HepG2 (cell line): ENCODE measurements at regions not wholly inside any gene's neighbourhood (a gene's known extent, or its start where the extent isn't known, plus 50 kb on each side); places are given as distances from the start of the nearest gene placed in this dataset.

Source experiments
- ATAC-seq: fragments of 200-7000 bp; cut with Tn5 transposase; 3 replicates; pipeline ENCODE4 v1.9.1; 2020; ENCODE audit warnings: mild to moderate bottlenecking, moderate library complexity
- BruUV-seq: library from RNA; stranded (reverse); fragments of 400-500 nt; replicated peaks from 2 replicates; lab custom pipeline; 2021; lab: Mats Ljungman, UMichigan
- CTCF ChIA-PET: fragments of 300-600 bp; formaldehyde crosslinking; extraction: SDS; loops from one replicate; lab custom pipeline; 2021; ENCODE audit warnings: low total read pairs, inconsistent platforms, low intra/inter-chr PET ratio; lab: Yijun Ruan, JAX
- POLR2A ChIA-PET: fragments of 350-600 bp; sonication (Branson Sonifier 250); formaldehyde crosslinking; loops from one replicate; lab custom pipeline; 2020; ENCODE audit warnings: antibody characterized with exemption, inconsistent platforms; lab: Yijun Ruan, JAX
- DNase-seq: peaks from one replicate; pipeline ENCODE4 v3.0.0-alpha.2; 2015; ENCODE audit warnings: low spot score
- FAIRE-seq: peaks from 3 replicates; lab custom pipeline; 2011; peaks lifted over from hg19 to GRCh38; lab: Jason Lieb, UNC
- H2AFZ ChIP-seq: one replicate; pipeline ENCODE4 v1.6.1; 2011; ENCODE audit warnings: low read length, inconsistent platforms
- H3K27ac ChIP-seq: fragments of 300-600 bp; 3 replicates; pipeline ENCODE4 v1.8.0; 2011; ENCODE audit warnings: mixed run types, mild to moderate bottlenecking, mixed read lengths, low read length, inconsistent platforms; ENCODE audit not compliant: insufficient read depth; ENCODE audit errors: extremely low read length
- H3K27me3 ChIP-seq, 2 experiments: fragments of 200-600 bp in 1 of 2; 2 replicates in 1 of 2; 3 replicates in 1 of 2; pipeline versions ENCODE4 v1.6.0 to v1.8.0; 2011; ENCODE audit warnings: low read length in 2 of 2, mild to moderate bottlenecking in 2 of 2, moderate library complexity in 2 of 2, inconsistent platforms in 1 of 2; ENCODE audit not compliant: insufficient read depth in 2 of 2, control insufficient read depth in 1 of 2
- H3K36me3 ChIP-seq, 2 experiments: fragments of 200-600 bp in 1 of 2; replicated peaks in 1 of 2; 2 replicates in 1 of 2; 3 replicates in 1 of 2; pipeline versions ENCODE4 v1.5.1 to v1.8.0; 2011; ENCODE audit warnings: low read length in 2 of 2, inconsistent platforms in 1 of 2; ENCODE audit not compliant: insufficient read depth in 2 of 2, control insufficient read depth in 1 of 2
- H3K4me1 ChIP-seq: 2 replicates; pipeline ENCODE4 v1.5.1; 2012; ENCODE audit warnings: low read length, inconsistent platforms; ENCODE audit not compliant: insufficient read depth
- H3K4me2 ChIP-seq: 2 replicates; pipeline ENCODE4 v1.6.0; 2011; ENCODE audit warnings: low read depth, low read length, inconsistent platforms
- H3K4me3 ChIP-seq, 3 experiments: fragments of 200-600 bp in 1 of 3; sonication (generic), shearing (Covaris generic) in 1 of 3; replicated peaks in 1 of 3; 2 replicates each; pipeline ENCODE4 v1.5.1; 2011 to 2016; ENCODE audit warnings: low read length in 3 of 3, inconsistent platforms in 2 of 3, low read depth in 2 of 3, mild to moderate bottlenecking in 2 of 3, control low read depth in 1 of 3, mixed read lengths in 1 of 3; ENCODE audit not compliant: insufficient read depth in 1 of 3
- H3K79me2 ChIP-seq: one replicate; pipeline ENCODE4 v1.6.1; 2011; ENCODE audit warnings: low read length, inconsistent platforms; ENCODE audit not compliant: insufficient read depth
- H3K9ac ChIP-seq: 2 replicates; pipeline ENCODE4 v1.6.0; 2011; ENCODE audit warnings: mild to moderate bottlenecking, low read depth, low read length, inconsistent platforms; ENCODE audit not compliant: insufficient read depth
- H3K9me3 ChIP-seq: 2 replicates; pipeline ENCODE4 v1.5.1; 2012; ENCODE audit warnings: mild to moderate bottlenecking, low read length
- H4K20me1 ChIP-seq: 2 replicates; pipeline ENCODE4 v1.6.0; 2011; ENCODE audit warnings: inconsistent platforms, mild to moderate bottlenecking, low read length, moderate library complexity; ENCODE audit not compliant: insufficient read depth
- ASH2L ChIP-seq: fragments of 300-600, 200-600 bp; sonication (generic); IDR thresholded peaks from 2 replicates; pipeline ENCODE4 v1.7.0; 2017; ENCODE audit warnings: low read depth, mild to moderate bottlenecking, moderate library complexity, mixed read lengths, low read length; ENCODE audit not compliant: insufficient read length
- FOXA3 ChIP-seq: IDR thresholded peaks from 2 replicates; pipeline ENCODE4 v1.6.1; 2016; ENCODE audit warnings: missing genetic modification reagents, missing compliant biosample characterization
- HNF4A ChIP-seq: sonication (generic); formaldehyde crosslinking; IDR thresholded peaks from 2 replicates; pipeline ENCODE4 v1.4.0; 2020; ENCODE audit warnings: missing genetic modification reagents
- MIER3 ChIP-seq: IDR thresholded peaks from 2 replicates; pipeline ENCODE4 v1.6.1; 2016; ENCODE audit warnings: missing compliant biosample characterization, borderline replicate concordance
- NCOA2 ChIP-seq: sonication (generic); formaldehyde crosslinking; IDR thresholded peaks from 2 replicates; pipeline ENCODE4 v1.8.0; 2022; ENCODE audit warnings: inconsistent platforms
- PAX8 ChIP-seq: sonication (generic); formaldehyde crosslinking; IDR thresholded peaks from 2 replicates; pipeline ENCODE4 v1.8.0; 2022; ENCODE audit warnings: mild to moderate bottlenecking, missing genetic modification reagents, borderline replicate concordance
- TEAD3 ChIP-seq: optimal IDR thresholded peaks from 2 replicates; pipeline ENCODE3; 2016; ENCODE audit warnings: borderline replicate concordance
- ZBTB38 ChIP-seq: sonication (generic); formaldehyde crosslinking; IDR thresholded peaks from 2 replicates; pipeline ENCODE4 v1.5.1; 2020; ENCODE audit warnings: mild to moderate bottlenecking, missing genetic modification reagents
- ZNF331 ChIP-seq: sonication (generic); formaldehyde crosslinking; IDR thresholded peaks from 2 replicates; pipeline ENCODE4 v1.4.0; 2020; ENCODE audit warnings: missing genetic modification reagents
- ZNF484 ChIP-seq: sonication (generic); formaldehyde crosslinking; IDR thresholded peaks from 2 replicates; pipeline ENCODE4 v1.5.1; 2020; ENCODE audit warnings: mild to moderate bottlenecking, low read depth, missing genetic modification reagents, borderline replicate concordance
- WGBS: methylation state at CpG from one replicate; pipeline ENCODE4 v1.1.6; 2017; ENCODE audit warnings: low lambda C conversion rate; 5-methylcytosine and 5-hydroxymethylcytosine counted together
- in situ Hi-C: cut with HindIII; loops from 2 replicates; pipeline ENCODE4 v1.10.0; 2017; ENCODE audit warnings: low pct_unique_long_range_greater_than_20kb; ENCODE audit not compliant: extremely low pct_ligation_motif_present
- intact Hi-C: fragments of 100-400 bp; cut with micrococcal nuclease; formaldehyde crosslinking; loops from one replicate; pipeline ENCODE4 v1.10.0; 2022; ENCODE audit not compliant: unreplicated experiment
- TF ChIP-seq, protein P1 (sequence below): IDR thresholded peaks from 2 replicates; pipeline ENCODE4 v1.6.1; 2016; ENCODE audit warnings: low read depth
- TF ChIP-seq, protein P2 (sequence below): sonication (generic); formaldehyde crosslinking; IDR thresholded peaks from 2 replicates; pipeline ENCODE4 v1.8.1; 2023; ENCODE audit warnings: mild to moderate bottlenecking, missing genetic modification reagents

DNA sequence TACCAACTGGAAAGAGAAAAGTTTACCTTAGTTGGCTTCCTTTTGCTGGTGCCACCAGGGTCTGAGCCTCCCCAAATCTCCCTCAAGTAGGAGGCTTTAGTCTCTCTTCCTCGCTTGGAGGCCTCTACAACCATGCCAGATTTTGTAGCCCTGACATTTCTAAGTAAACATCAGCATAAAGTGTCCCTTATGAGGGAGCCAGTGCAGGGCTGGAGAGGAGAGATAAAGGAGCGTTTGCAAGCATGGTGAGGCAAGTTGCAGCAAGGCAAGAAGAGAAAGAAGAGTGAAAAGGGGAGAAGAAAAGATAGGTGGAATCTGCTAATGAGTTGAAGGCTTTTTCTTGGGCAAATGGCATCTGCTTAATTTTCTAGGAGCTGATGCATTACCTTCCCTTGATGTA, 82.7 kb upstream of the FNDC3B start:
- FAIRE-seq (no peak), DNase-seq (no peak), ATAC-seq (no peak)
- Histone ChIP-seq H2AFZ (no peak overlapping the region), H3K9ac (no peak overlapping the region), H3K79me2 (no peaks in the 10 kb centered on the region), H3K9me3 (no peaks in the 10 kb centered on the region), H3K27ac (peak overlapping the region; percentile 11)
- WGBS: 46% methylated on average over 2 of the region's 2 CpGs
- TF ChIP-seq, protein P1, sequence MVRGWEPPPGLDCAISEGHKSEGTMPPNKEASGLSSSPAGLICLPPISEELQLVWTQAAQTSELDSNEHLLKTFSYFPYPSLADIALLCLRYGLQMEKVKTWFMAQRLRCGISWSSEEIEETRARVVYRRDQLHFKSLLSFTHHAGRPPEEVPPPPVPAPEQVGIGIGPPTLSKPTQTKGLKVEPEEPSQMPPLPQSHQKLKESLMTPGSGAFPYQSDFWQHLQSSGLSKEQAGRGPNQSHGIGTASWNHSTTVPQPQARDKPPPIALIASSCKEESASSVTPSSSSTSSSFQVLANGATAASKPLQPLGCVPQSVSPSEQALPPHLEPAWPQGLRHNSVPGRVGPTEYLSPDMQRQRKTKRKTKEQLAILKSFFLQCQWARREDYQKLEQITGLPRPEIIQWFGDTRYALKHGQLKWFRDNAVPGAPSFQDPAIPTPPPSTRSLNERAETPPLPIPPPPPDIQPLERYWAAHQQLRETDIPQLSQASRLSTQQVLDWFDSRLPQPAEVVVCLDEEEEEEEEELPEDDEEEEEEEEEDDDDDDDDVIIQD (CRISPR knock-in tag): no peak
- TF ChIP-seq FOXA3 (CRISPR knock-in tag) (0 out of 2 replicates have a peak, but pooled peaks have one; percentile 15), NCOA2 (CRISPR knock-in tag) (no peak)
- TF ChIP-seq, all 625 proteins: peak for 1
- ChIA-PET CTCF (no interaction called here), POLR2A (no interaction called here)
- no peak overlapping the region for H3K4me2 ChIP-seq
- no TSS peak for BruUV-seq
- in situ Hi-C loops: no loop called here
- H3K27me3 ChIP-seq: no peaks in the 10 kb centered on the region
- intact Hi-C loops: loop anchor here (10.0 kb wide), 1 partner anchor 112 kb away; the partner anchor contains the start of gene TMEM212
- no peaks in the 10 kb centered on the region for H3K36me3 ChIP-seq
- H4K20me1 ChIP-seq: no peaks in the 10 kb centered on the region
- no peak overlapping the region for H3K4me3 ChIP-seq
- peaks cover 97% of the 10 kb centered on the region for H3K4me1 ChIP-seq

GRCh38 chr3:171959532-171960089, 79.8 kb upstream of the FNDC3B start:
- Histone ChIP-seq H3K4me1 (peaks cover 74% of the 10 kb centered on the region), H3K4me2 (peak overlapping the region; percentile 33), H3K36me3 (no peaks in the 10 kb centered on the region), H3K27me3 (no peaks in the 10 kb centered on the region), H3K9ac (peak overlapping the region; percentile 53), H4K20me1 (no peaks in the 10 kb centered on the region), H3K4me3 (no peak overlapping the region), H3K27ac (peak overlapping the region; percentile 61), H3K9me3 (no peaks in the 10 kb centered on the region), H3K79me2 (no peaks in the 10 kb centered on the region), H2AFZ (peak overlapping the region; percentile 80)
- ChIA-PET CTCF (no interaction called here), POLR2A (no interaction called here)
- ATAC-seq: peak; percentile 87
- FAIRE-seq: no peak
- WGBS: 43% methylated on average over 9 of the region's 10 CpGs
- peak; percentile 57 for DNase-seq
- intact Hi-C loops (loop anchor here (10.0 kb wide), 1 partner anchor 115 kb away; the partner anchor contains the start of gene TMEM212), in situ Hi-C loops (no loop called here)
- no TSS peak for BruUV-seq
- TF ChIP-seq ZNF331 (CRISPR knock-in tag) (0 out of 2 replicates have a peak, but pooled peaks have one; percentile 18), ZBTB38 (CRISPR knock-in tag) (peak; percentile 43; the same call in 1 of the 2 replicates), MIER3 (CRISPR knock-in tag) (no peak), TEAD3 (peak; percentile 66), HNF4A (CRISPR knock-in tag) (peak; percentile 66), ASH2L (peak; percentile 21), PAX8 (CRISPR knock-in tag) (no peak), ZNF484 (CRISPR knock-in tag) (no peak)
- TF ChIP-seq, protein P2, sequence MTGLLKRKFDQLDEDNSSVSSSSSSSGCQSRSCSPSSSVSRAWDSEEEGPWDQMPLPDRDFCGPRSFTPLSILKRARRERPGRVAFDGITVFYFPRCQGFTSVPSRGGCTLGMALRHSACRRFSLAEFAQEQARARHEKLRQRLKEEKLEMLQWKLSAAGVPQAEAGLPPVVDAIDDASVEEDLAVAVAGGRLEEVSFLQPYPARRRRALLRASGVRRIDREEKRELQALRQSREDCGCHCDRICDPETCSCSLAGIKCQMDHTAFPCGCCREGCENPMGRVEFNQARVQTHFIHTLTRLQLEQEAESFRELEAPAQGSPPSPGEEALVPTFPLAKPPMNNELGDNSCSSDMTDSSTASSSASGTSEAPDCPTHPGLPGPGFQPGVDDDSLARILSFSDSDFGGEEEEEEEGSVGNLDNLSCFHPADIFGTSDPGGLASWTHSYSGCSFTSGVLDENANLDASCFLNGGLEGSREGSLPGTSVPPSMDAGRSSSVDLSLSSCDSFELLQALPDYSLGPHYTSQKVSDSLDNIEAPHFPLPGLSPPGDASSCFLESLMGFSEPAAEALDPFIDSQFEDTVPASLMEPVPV: no peak
